Vagina (tissue), 2 donors: ENCODE measurements at regions not wholly inside any gene's neighbourhood (a gene's known extent, or its start where the extent isn't known, plus 50 kb on each side); places are given as distances from the start of the nearest gene placed in this dataset.

Experiments
- DNase-seq, 2 donors: peaks; one replicate each; pipeline ENCODE4 v3.0.0-alpha.2; 2017; ENCODE audit errors: extremely low spot score in 2 of 2
- H3K27ac ChIP-seq: fragments of 200-600 bp; sonication (generic); one replicate; pipeline ENCODE4 v1.5.1; 2019
- H3K27me3 ChIP-seq: fragments of 200-600 bp; sonication (generic); one replicate; pipeline ENCODE4 v1.5.1; 2019
- H3K36me3 ChIP-seq, 2 donors: fragments of 200-600 bp; sonication (generic); one replicate each; pipeline ENCODE4 v1.5.1; 2017 to 2019
- H3K4me1 ChIP-seq: fragments of 200-600 bp; sonication (generic); one replicate; pipeline ENCODE4 v1.5.1; 2019
- H3K4me3 ChIP-seq, 2 donors: fragments of 200-600 bp; sonication (generic); 1 replicate in 1 of 2; 2 replicates in 1 of 2; pipeline ENCODE4 v1.5.1; 2016 to 2019
- H3K9me3 ChIP-seq: fragments of 200-600 bp; sonication (generic); one replicate; pipeline ENCODE4 v1.5.1; 2019
- CTCF ChIP-seq, 3 experiments: fragments of 450-650 bp in 2 of 3; fragments of 200-600 bp in 1 of 3; sonication (generic) in 1 of 3; IDR thresholded peaks; one replicate each; pipeline ENCODE4 v1.5.1; 2017 to 2019; ENCODE audit warnings: antibody characterized with exemption in 3 of 3, mild to moderate bottlenecking in 2 of 3, moderate library complexity in 2 of 3
- POLR2A ChIP-seq, 2 donors: fragments of 450-650 bp; IDR thresholded peaks; one replicate each; pipeline ENCODE4 v1.6.1; 2017; ENCODE audit warnings: antibody characterized with exemption in 2 of 2, mild to moderate bottlenecking in 2 of 2, moderate library complexity in 2 of 2
- POLR2AphosphoS5 ChIP-seq, 2 donors: sonication (generic); formaldehyde crosslinking; IDR thresholded peaks; one replicate each; pipeline ENCODE4 v1.9.0; 2017; ENCODE audit warnings: antibody characterized with exemption in 2 of 2, mild to moderate bottlenecking in 2 of 2, low read depth in 1 of 2; ENCODE audit not compliant: insufficient read depth in 1 of 2
- intact Hi-C: fragments of 100-400 bp; cut with DNase I; formaldehyde crosslinking; loops from one replicate; pipeline ENCODE4 v1.15.1; 2023

DNA sequence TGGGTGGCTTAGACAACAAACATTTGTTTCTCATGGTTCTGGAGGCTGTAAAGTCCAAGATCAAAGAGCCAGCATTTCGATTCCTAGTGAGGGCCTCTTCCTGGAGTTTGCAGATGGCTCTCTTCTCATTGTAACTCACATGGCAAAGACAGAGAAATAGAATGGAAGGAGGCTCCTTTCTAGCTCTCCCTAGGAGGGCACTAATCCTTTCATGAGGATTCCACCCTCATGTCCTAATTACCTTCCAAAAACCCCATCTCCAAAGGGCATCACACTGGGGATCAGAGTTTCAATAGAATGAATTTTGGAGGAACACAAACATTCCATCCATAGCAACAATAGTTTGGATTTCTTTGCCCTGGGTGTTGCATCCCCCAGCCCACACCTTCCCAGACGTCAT lies 247.3 kb downstream of the TTLL7 start:
- H3K36me3 ChIP-seq = no peaks in the 10 kb centered on the region
- H3K4me1 ChIP-seq = no peaks in the 10 kb centered on the region
- no peak overlapping the region for H3K27ac ChIP-seq
- no peaks in the 10 kb centered on the region for H3K9me3 ChIP-seq
- TF ChIP-seq CTCF (IDR thresholded peaks at IDR 0.05) (no peak), POLR2AphosphoS5 (IDR thresholded peaks at IDR 0.05; ENCODE audit: insufficient read depth in 1 of 2, low read depth in 1 of 2) (no peak), POLR2A (IDR thresholded peaks at IDR 0.05) (no peak)
- H3K27me3 ChIP-seq = no peaks in the 10 kb centered on the region
- DNase-seq = no peak
- no peak overlapping the region for H3K4me3 ChIP-seq
- intact Hi-C loops = no loop called here

GRCh38 chr1:83750201-83750600 lies 248.7 kb downstream of the TTLL7 start:
- no peaks in the 10 kb centered on the region for H3K4me1 ChIP-seq
- no peaks in the 10 kb centered on the region for H3K27me3 ChIP-seq
- intact Hi-C loops = no loop called here
- H3K36me3 ChIP-seq = no peaks in the 10 kb centered on the region
- no peaks in the 10 kb centered on the region for H3K9me3 ChIP-seq
- no peak for TF ChIP-seq POLR2A (IDR thresholded peaks at IDR 0.05)
- TF ChIP-seq POLR2AphosphoS5 (IDR thresholded peaks at IDR 0.05; ENCODE audit: insufficient read depth in 1 of 2, low read depth in 1 of 2) = no peak
- TF ChIP-seq CTCF (IDR thresholded peaks at IDR 0.05) = no peak
- H3K4me3 ChIP-seq = no peak overlapping the region
- no peak overlapping the region for H3K27ac ChIP-seq
- no peak for DNase-seq

- DNase-seq = no peak
- TF ChIP-seq POLR2A (IDR thresholded peaks at IDR 0.05) (no peak), CTCF (IDR thresholded peaks at IDR 0.05) (no peak), POLR2AphosphoS5 (IDR thresholded peaks at IDR 0.05; ENCODE audit: insufficient read depth in 1 of 2, low read depth in 1 of 2) (no peak)
- no peaks in the 10 kb centered on the region for H3K4me1 ChIP-seq
- H3K4me3 ChIP-seq = no peak overlapping the region
- H3K36me3 ChIP-seq = no peaks in the 10 kb centered on the region
- intact Hi-C loops = no loop called here
- no peak overlapping the region for H3K27ac ChIP-seq
- no peaks in the 10 kb centered on the region for H3K9me3 ChIP-seq
- no peaks in the 10 kb centered on the region for H3K27me3 ChIP-seq
Observed at GRCh38 chr1:83747853-83748482, 251.0 kb downstream of the TTLL7 start.

GRCh38 chr1:83746234-83746633 lies 252.7 kb downstream of the TTLL7 start:
- no peaks in the 10 kb centered on the region for H3K9me3 ChIP-seq
- DNase-seq = no peak
- no peaks in the 10 kb centered on the region for H3K36me3 ChIP-seq
- H3K27ac ChIP-seq = no peak overlapping the region
- H3K27me3 ChIP-seq = no peaks in the 10 kb centered on the region
- H3K4me1 ChIP-seq = no peaks in the 10 kb centered on the region
- intact Hi-C loops = no loop called here
- H3K4me3 ChIP-seq = no peak overlapping the region
- TF ChIP-seq POLR2A (IDR thresholded peaks at IDR 0.05) (no peak), CTCF (IDR thresholded peaks at IDR 0.05) (no peak), POLR2AphosphoS5 (IDR thresholded peaks at IDR 0.05; ENCODE audit: insufficient read depth in 1 of 2, low read depth in 1 of 2) (no peak)

- no peaks in the 10 kb centered on the region for H3K9me3 ChIP-seq
- intact Hi-C loops = no loop called here
- TF ChIP-seq POLR2AphosphoS5 (IDR thresholded peaks at IDR 0.05; ENCODE audit: insufficient read depth in 1 of 2, low read depth in 1 of 2) (no peak), POLR2A (IDR thresholded peaks at IDR 0.05) (no peak), CTCF (IDR thresholded peaks at IDR 0.05) (no peak)
- no peak overlapping the region for H3K27ac ChIP-seq
- DNase-seq = no peak
- no peak overlapping the region for H3K4me3 ChIP-seq
- H3K36me3 ChIP-seq = no peaks in the 10 kb centered on the region
- no peaks in the 10 kb centered on the region for H3K27me3 ChIP-seq
- no peaks in the 10 kb centered on the region for H3K4me1 ChIP-seq
Observed at GRCh38 chr1:83742446-83742845, 256.5 kb downstream of the TTLL7 start.
